ENCODE measurements at regions not wholly inside any gene's neighbourhood (a gene's known extent, or its start where the extent isn't known, plus 50 kb on each side); places are given as distances from the start of the nearest gene placed in this dataset.

GRCh38 chrX:124993735-124994134 lies 325.9 kb upstream of the TEX13C start:
- no peak overlapping the region for H3K4me3 ChIP-seq (ENCODE audit: low read depth, low read length)
- no peak for DNase-seq (ENCODE audit: low read depth)
- TF ChIP-seq, protein P1, sequence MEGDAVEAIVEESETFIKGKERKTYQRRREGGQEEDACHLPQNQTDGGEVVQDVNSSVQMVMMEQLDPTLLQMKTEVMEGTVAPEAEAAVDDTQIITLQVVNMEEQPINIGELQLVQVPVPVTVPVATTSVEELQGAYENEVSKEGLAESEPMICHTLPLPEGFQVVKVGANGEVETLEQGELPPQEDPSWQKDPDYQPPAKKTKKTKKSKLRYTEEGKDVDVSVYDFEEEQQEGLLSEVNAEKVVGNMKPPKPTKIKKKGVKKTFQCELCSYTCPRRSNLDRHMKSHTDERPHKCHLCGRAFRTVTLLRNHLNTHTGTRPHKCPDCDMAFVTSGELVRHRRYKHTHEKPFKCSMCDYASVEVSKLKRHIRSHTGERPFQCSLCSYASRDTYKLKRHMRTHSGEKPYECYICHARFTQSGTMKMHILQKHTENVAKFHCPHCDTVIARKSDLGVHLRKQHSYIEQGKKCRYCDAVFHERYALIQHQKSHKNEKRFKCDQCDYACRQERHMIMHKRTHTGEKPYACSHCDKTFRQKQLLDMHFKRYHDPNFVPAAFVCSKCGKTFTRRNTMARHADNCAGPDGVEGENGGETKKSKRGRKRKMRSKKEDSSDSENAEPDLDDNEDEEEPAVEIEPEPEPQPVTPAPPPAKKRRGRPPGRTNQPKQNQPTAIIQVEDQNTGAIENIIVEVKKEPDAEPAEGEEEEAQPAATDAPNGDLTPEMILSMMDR (IDR thresholded peaks at IDR 0.05; ENCODE audit: low read depth, low read length, missing control alignments): no peak

GRCh38 chrX:124994404-124994803 lies 325.3 kb upstream of the TEX13C start:
- H3K4me3 ChIP-seq (ENCODE audit: low read depth, low read length): no peak overlapping the region
- TF ChIP-seq, protein P1 (IDR thresholded peaks at IDR 0.05; ENCODE audit: low read depth, low read length, missing control alignments): no peak
- DNase-seq (ENCODE audit: low read depth): no peak

GRCh38 chrX:125003746-125004446 lies 315.8 kb upstream of the TEX13C start:
- no peak for DNase-seq (ENCODE audit: low read depth)
- TF ChIP-seq, protein P1 (IDR thresholded peaks at IDR 0.05; ENCODE audit: low read depth, low read length, missing control alignments): no peak
- H3K4me3 ChIP-seq (ENCODE audit: low read depth, low read length): no peak overlapping the region

DNA sequence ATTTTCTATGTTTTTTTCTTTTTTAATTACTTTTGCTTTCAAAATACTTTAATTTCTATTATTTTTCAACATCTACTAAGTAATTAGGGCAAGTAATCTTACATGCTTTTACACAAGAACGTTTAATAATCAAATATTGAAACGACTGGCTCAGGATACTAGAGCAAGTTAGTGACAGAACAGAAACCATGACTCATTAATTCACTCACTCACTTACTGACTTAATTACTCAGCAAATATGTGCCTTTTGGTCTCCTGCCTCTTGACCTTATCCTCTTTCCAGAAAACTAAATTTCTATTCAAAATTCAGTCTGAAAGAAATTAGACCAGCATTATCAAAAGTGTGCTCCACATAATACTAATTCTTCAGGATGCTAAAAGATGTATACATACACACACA lies 314.9 kb upstream of the TEX13C start:
- TF ChIP-seq, protein P1 (IDR thresholded peaks at IDR 0.05; ENCODE audit: low read depth, low read length, missing control alignments): no peak
- no peak overlapping the region for H3K4me3 ChIP-seq (ENCODE audit: low read depth, low read length)
- DNase-seq (ENCODE audit: low read depth): no peak

DNA sequence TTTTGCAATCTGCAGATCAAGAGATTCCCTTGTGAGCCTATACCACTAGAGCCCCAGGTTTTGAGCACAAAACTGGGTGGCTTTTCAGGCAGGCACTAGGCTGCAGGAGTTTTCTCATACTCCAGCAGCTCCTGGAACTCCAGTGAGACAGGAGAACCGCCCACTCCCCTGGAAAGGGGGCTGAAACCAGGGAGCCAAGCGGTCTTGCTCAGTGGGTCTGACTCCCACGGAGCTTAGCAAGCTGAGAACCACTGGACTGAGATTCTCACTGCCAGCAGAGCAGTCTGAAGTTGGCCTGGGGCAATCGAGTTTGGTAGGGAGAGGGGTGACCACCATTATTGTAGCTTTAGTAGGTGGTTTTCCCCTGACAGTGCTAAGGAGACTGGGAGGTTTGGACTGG lies 313.8 kb upstream of the TEX13C start:
- no peak for DNase-seq (ENCODE audit: low read depth)
- TF ChIP-seq, protein P1 (IDR thresholded peaks at IDR 0.05; ENCODE audit: low read depth, low read length, missing control alignments): no peak
- H3K4me3 ChIP-seq (ENCODE audit: low read depth, low read length): no peak overlapping the region

DNA sequence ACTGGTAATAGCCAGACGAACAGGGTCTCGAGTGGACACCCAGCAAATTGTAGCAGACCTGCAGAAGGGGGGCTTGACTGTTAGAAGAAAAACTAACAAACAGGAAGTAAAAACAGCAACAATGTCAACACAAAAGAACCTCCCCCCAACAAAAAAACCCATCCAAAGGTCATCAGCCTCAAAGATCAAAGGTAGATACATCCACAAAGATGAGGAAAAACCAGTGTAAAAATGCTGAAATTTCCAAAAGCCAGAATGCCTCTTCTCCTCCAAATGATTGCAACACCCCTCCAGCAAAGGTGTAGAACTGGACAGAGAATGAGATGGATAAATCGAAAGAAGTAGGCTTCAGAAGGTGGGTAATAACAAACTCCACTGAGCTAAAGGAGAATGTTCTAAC lies 313.0 kb upstream of the TEX13C start:
- TF ChIP-seq, protein P1 (IDR thresholded peaks at IDR 0.05; ENCODE audit: low read depth, low read length, missing control alignments): no peak
- no peak for DNase-seq (ENCODE audit: low read depth)
- no peak overlapping the region for H3K4me3 ChIP-seq (ENCODE audit: low read depth, low read length)

- TF ChIP-seq, protein P1 (IDR thresholded peaks at IDR 0.05; ENCODE audit: low read depth, low read length, missing control alignments): no peak
- no peak overlapping the region for H3K4me3 ChIP-seq (ENCODE audit: low read depth, low read length)
- DNase-seq (ENCODE audit: low read depth): no peak
Measured at GRCh38 chrX:125012585-125012984, 307.1 kb upstream of the TEX13C start.

All from GM12864 (cell line).